DND-41 (cell line): ENCODE measurements at regions not wholly inside any gene's neighbourhood (a gene's known extent, or its start where the extent isn't known, plus 50 kb on each side); places are given as distances from the start of the nearest gene placed in this dataset.

ENCODE experiments used
- ATAC-seq: fragments of 200-7000 bp; cut with Tn5 transposase; 3 replicates; pipeline ENCODE4 v1.9.1; 2021; ENCODE audit warnings: low read depth; ENCODE audit not compliant: insufficient read depth
- DNase-seq: peaks from one replicate; pipeline ENCODE4 v3.0.0-alpha.2; 2020
- H2AFZ ChIP-seq: 2 replicates; pipeline ENCODE4 v1.6.0; 2012; ENCODE audit warnings: low read depth, low read length
- H3K27ac ChIP-seq: 2 replicates; pipeline ENCODE4 v1.5.1; 2012; ENCODE audit warnings: low read length, inconsistent platforms
- H3K27me3 ChIP-seq: fragments of 200-600 bp; sonication (generic); 2 replicates; pipeline ENCODE4 v1.6.0; 2012; ENCODE audit warnings: low read length, mild to moderate bottlenecking, inconsistent platforms; ENCODE audit not compliant: insufficient read depth, poor library complexity
- H3K36me3 ChIP-seq: 2 replicates; pipeline ENCODE4 v1.5.1; 2012; ENCODE audit warnings: low read length, inconsistent platforms; ENCODE audit not compliant: insufficient read depth
- H3K4me1 ChIP-seq: 2 replicates; pipeline ENCODE4 v1.5.1; 2012; ENCODE audit warnings: mild to moderate bottlenecking, low read length; ENCODE audit not compliant: insufficient read depth
- H3K4me2 ChIP-seq: 2 replicates; pipeline ENCODE4 v1.6.0; 2012; ENCODE audit warnings: mild to moderate bottlenecking, moderate library complexity, low read length, inconsistent platforms; ENCODE audit not compliant: insufficient read depth
- H3K4me3 ChIP-seq, 2 experiments: fragments of 200-600 bp in 1 of 2; shearing (Covaris generic) in 1 of 2; 2 replicates each; pipeline ENCODE4 v1.5.1; 2012 to 2016; ENCODE audit warnings: inconsistent platforms in 2 of 2, low read length in 2 of 2, mild to moderate bottlenecking in 2 of 2, low read depth in 1 of 2, moderate library complexity in 1 of 2
- H3K79me2 ChIP-seq: 2 replicates; pipeline ENCODE4 v1.6.0; 2012; ENCODE audit warnings: low read length, inconsistent platforms; ENCODE audit not compliant: insufficient read depth
- H3K9ac ChIP-seq: 2 replicates; pipeline ENCODE4 v1.6.0; 2012; ENCODE audit warnings: low read depth, mild to moderate bottlenecking, inconsistent platforms, low read length, moderate library complexity
- H3K9me3 ChIP-seq: 2 replicates; pipeline ENCODE4 v1.5.1; 2012; ENCODE audit warnings: low read length, moderate library complexity, mild to moderate bottlenecking, inconsistent platforms; ENCODE audit not compliant: insufficient read depth, severe bottlenecking
- H4K20me1 ChIP-seq: 2 replicates; pipeline ENCODE4 v1.6.0; 2012; ENCODE audit warnings: low read length; ENCODE audit not compliant: insufficient read depth
- CTCF ChIP-seq: IDR thresholded peaks from 2 replicates; pipeline ENCODE4 v1.5.1; 2012; ENCODE audit warnings: borderline replicate concordance, low read length, moderate library complexity, mild to moderate bottlenecking; ENCODE audit not compliant: poor library complexity, severe bottlenecking; ENCODE audit errors: extremely low read depth
- EZH2 ChIP-seq: IDR thresholded peaks from 3 replicates; pipeline ENCODE4 v1.6.1; 2012; ENCODE audit warnings: borderline replicate concordance, low read depth, mild to moderate bottlenecking, moderate library complexity, low read length, inconsistent platforms; ENCODE audit not compliant: severe bottlenecking

GRCh38 chr3:28868897-28869296 is 412.0 kb upstream of the RBMS3 start:
- H3K9me3 ChIP-seq: no peaks in the 10 kb centered on the region
- TF ChIP-seq CTCF: no peak
- no peak for TF ChIP-seq EZH2
- no peak overlapping the region for H3K9ac ChIP-seq
- H3K36me3 ChIP-seq: no peaks in the 10 kb centered on the region
- H4K20me1 ChIP-seq: no peaks in the 10 kb centered on the region
- ATAC-seq: no peak
- no peak for DNase-seq
- no peaks in the 10 kb centered on the region for H3K4me1 ChIP-seq
- H3K4me3 ChIP-seq: no peak overlapping the region
- no peaks in the 10 kb centered on the region for H3K79me2 ChIP-seq
- no peaks in the 10 kb centered on the region for H3K27me3 ChIP-seq
- H2AFZ ChIP-seq: no peak overlapping the region
- no peak overlapping the region for H3K4me2 ChIP-seq
- H3K27ac ChIP-seq: no peak overlapping the region

GRCh38 chr3:28877912-28878311 is 403.0 kb upstream of the RBMS3 start:
- ATAC-seq (no peak), DNase-seq (no peak)
- Histone ChIP-seq H4K20me1 (no peaks in the 10 kb centered on the region), H3K36me3 (no peaks in the 10 kb centered on the region), H3K79me2 (no peaks in the 10 kb centered on the region), H3K27me3 (no peaks in the 10 kb centered on the region), H3K9me3 (no peaks in the 10 kb centered on the region), H3K4me2 (no peak overlapping the region), H3K4me1 (no peaks in the 10 kb centered on the region), H3K9ac (no peak overlapping the region), H2AFZ (no peak overlapping the region), H3K27ac (no peak overlapping the region), H3K4me3 (no peak overlapping the region)
- TF ChIP-seq CTCF (no peak), EZH2 (no peak)

DNA sequence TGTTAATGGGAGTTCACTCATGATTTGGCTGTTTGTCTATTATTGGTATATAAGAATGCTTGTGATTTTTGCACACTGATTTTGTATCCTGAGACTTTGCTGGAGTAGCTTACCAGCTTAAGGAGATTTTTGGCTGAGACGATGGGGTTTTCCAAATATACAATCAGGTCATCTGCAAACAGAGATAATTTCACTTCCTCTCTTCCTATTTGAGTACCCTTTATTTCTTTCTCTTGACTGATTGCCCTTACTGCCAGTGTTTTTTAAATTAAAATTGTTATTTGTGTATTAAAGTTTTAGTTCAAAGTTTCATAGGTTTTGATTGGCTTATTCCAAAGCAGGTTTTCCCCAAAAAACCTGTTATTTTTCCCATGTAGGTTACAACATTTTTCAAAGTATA is 390.5 kb upstream of the RBMS3 start:
- Histone ChIP-seq H2AFZ (no peak overlapping the region), H3K9me3 (no peaks in the 10 kb centered on the region), H3K4me3 (no peak overlapping the region), H3K27me3 (no peaks in the 10 kb centered on the region), H3K79me2 (no peaks in the 10 kb centered on the region), H3K36me3 (no peaks in the 10 kb centered on the region), H3K9ac (no peak overlapping the region), H4K20me1 (no peaks in the 10 kb centered on the region), H3K4me2 (no peak overlapping the region), H3K27ac (no peak overlapping the region), H3K4me1 (peaks cover under 1% of the 10 kb centered on the region; the same call in 1 of the 2 replicates)
- no peak for DNase-seq
- no peak for ATAC-seq
- TF ChIP-seq EZH2 (no peak), CTCF (no peak)

GRCh38 chr3:28891485-28891884 is 389.4 kb upstream of the RBMS3 start:
- Histone ChIP-seq H3K79me2 (no peaks in the 10 kb centered on the region), H2AFZ (no peak overlapping the region), H3K4me3 (no peak overlapping the region), H4K20me1 (no peaks in the 10 kb centered on the region), H3K9me3 (no peaks in the 10 kb centered on the region), H3K4me1 (peaks cover 3% of the 10 kb centered on the region; the same call in 1 of the 2 replicates), H3K4me2 (no peak overlapping the region), H3K9ac (no peak overlapping the region), H3K27ac (no peak overlapping the region), H3K36me3 (no peaks in the 10 kb centered on the region), H3K27me3 (no peaks in the 10 kb centered on the region)
- no peak for ATAC-seq
- TF ChIP-seq CTCF: no peak
- TF ChIP-seq EZH2: no peak
- DNase-seq: no peak
